ENCODE measurements at regions not wholly inside any gene's neighbourhood (a gene's known extent, or its start where the extent isn't known, plus 50 kb on each side); places are given as distances from the start of the nearest gene placed in this dataset.

- TF ChIP-seq, protein P1, sequence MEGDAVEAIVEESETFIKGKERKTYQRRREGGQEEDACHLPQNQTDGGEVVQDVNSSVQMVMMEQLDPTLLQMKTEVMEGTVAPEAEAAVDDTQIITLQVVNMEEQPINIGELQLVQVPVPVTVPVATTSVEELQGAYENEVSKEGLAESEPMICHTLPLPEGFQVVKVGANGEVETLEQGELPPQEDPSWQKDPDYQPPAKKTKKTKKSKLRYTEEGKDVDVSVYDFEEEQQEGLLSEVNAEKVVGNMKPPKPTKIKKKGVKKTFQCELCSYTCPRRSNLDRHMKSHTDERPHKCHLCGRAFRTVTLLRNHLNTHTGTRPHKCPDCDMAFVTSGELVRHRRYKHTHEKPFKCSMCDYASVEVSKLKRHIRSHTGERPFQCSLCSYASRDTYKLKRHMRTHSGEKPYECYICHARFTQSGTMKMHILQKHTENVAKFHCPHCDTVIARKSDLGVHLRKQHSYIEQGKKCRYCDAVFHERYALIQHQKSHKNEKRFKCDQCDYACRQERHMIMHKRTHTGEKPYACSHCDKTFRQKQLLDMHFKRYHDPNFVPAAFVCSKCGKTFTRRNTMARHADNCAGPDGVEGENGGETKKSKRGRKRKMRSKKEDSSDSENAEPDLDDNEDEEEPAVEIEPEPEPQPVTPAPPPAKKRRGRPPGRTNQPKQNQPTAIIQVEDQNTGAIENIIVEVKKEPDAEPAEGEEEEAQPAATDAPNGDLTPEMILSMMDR (tag by site-specific recombination; IDR thresholded peaks at IDR 0.05) = no peak
- TF ChIP-seq, protein P2, sequence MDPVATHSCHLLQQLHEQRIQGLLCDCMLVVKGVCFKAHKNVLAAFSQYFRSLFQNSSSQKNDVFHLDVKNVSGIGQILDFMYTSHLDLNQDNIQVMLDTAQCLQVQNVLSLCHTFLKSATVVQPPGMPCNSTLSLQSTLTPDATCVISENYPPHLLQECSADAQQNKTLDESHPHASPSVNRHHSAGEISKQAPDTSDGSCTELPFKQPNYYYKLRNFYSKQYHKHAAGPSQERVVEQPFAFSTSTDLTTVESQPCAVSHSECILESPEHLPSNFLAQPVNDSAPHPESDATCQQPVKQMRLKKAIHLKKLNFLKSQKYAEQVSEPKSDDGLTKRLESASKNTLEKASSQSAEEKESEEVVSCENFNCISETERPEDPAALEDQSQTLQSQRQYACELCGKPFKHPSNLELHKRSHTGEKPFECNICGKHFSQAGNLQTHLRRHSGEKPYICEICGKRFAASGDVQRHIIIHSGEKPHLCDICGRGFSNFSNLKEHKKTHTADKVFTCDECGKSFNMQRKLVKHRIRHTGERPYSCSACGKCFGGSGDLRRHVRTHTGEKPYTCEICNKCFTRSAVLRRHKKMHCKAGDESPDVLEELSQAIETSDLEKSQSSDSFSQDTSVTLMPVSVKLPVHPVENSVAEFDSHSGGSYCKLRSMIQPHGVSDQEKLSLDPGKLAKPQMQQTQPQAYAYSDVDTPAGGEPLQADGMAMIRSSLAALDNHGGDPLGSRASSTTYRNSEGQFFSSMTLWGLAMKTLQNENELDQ (tag by site-specific recombination; IDR thresholded peaks at IDR 0.05; ENCODE audit: low read depth) = no peak
- no peak for TF ChIP-seq ZNF660 (tag by site-specific recombination; IDR thresholded peaks at IDR 0.05)
Measured at GRCh38 chr12:23281295-23281694, 656.3 kb downstream of the ETNK1 start.
